BLaER1 treated with 17β-estradiol and CSF1 and Interleukin-3, amounts not matched to agents 10 nM and 100 nM (cell line): ENCODE measurements at regions not wholly inside any gene's neighbourhood (a gene's known extent, or its start where the extent isn't known, plus 50 kb on each side); places are given as distances from the start of the nearest gene placed in this dataset.
"Not testable (repeated sequence)": the region's sequence is repeated elsewhere in the genome, so short reads cannot be mapped to it uniquely, and the experiment has no call there.

ENCODE experiments used
- H3K27ac ChIP-seq, 11 experiments: shearing (Covaris generic); formaldehyde crosslinking; 2 replicates each; pipeline ENCODE4 v1.8.1; 2022
- H3K27me3 ChIP-seq, 11 experiments: shearing (Covaris generic); formaldehyde crosslinking; 2 replicates each; pipeline ENCODE4 v1.8.1; 2022
- H3K36me3 ChIP-seq, 11 experiments: shearing (Covaris generic); formaldehyde crosslinking; 2 replicates each; pipeline ENCODE4 v1.8.1; 2022
- H3K4me1 ChIP-seq, 10 experiments: shearing (Covaris generic); formaldehyde crosslinking; 2 replicates each; pipeline ENCODE4 v1.8.1; 2022
- H3K4me2 ChIP-seq, 11 experiments: shearing (Covaris generic); formaldehyde crosslinking; 2 replicates each; pipeline ENCODE4 v1.8.1; 2022
- H3K4me3 ChIP-seq, 10 experiments: shearing (Covaris generic); formaldehyde crosslinking; 2 replicates each; pipeline ENCODE4 v1.8.1; 2022
- H3K9ac ChIP-seq, 11 experiments: shearing (Covaris generic); formaldehyde crosslinking; 2 replicates each; pipeline ENCODE4 v1.8.1; 2022
- H3K9me3 ChIP-seq, 11 experiments: shearing (Covaris generic); formaldehyde crosslinking; replicated peaks in 1 of 11; 2 replicates each; pipeline ENCODE4 v1.8.1; 2022
- H4K20me1 ChIP-seq, 11 experiments: shearing (Covaris generic); formaldehyde crosslinking; 2 replicates each; pipeline ENCODE4 v1.8.1; 2022
- Cebpa-rat ChIP-seq, 11 experiments: shearing (Covaris generic); IDR thresholded peaks; 2 replicates each; pipeline ENCODE4 v1.8.1; 2022

GRCh38 chr1:38173157-38173831 lies 126.7 kb upstream of the POU3F1 start:
- Histone ChIP-seq H3K36me3 (no peaks in the 10 kb centered on the region), H3K27ac (peak overlapping the region in 3 of 11 experiments; percentile 33 to 36 (median 33); a peak in 3 of 22 replicates), H3K4me3 (no peak overlapping the region), H3K9ac (no peak overlapping the region), H4K20me1 (no peaks in the 10 kb centered on the region), H3K4me2 (peak overlapping the region in 5 of 11 experiments; percentile 8 to 71 (median 41); a peak in 8 of 22 replicates), H3K9me3 (0 out of 22 replicates have a peak, but pooled peaks cover 0 to 6% (median 0%) of the 10 kb centered on the region in 11 experiments), H3K4me1 (peaks cover 0 to 28% (median 12%) of the 10 kb centered on the region in 10 experiments; a peak in 10 of 20 replicates), H3K27me3 (no peaks in the 10 kb centered on the region)
- peak in 2 of 11 experiments; percentile 14 to 41; a peak in 1 of 22 replicates for TF ChIP-seq Cebpa-rat (IDR thresholded peaks at IDR 0.05)

GRCh38 chr1:38169121-38169520 lies 122.5 kb upstream of the POU3F1 start:
- no peak overlapping the region for H3K9ac ChIP-seq
- H3K36me3 ChIP-seq, result no peaks in the 10 kb centered on the region
- peaks cover 0 to 20% (median 10%) of the 10 kb centered on the region in 10 experiments; a peak in 10 of 20 replicates for H3K4me1 ChIP-seq
- H3K4me3 ChIP-seq, result no peak overlapping the region
- 0 out of 22 replicates have a peak, but pooled peaks cover 0 to 6% (median 0%) of the 10 kb centered on the region in 11 experiments for H3K9me3 ChIP-seq
- no peak for TF ChIP-seq Cebpa-rat (IDR thresholded peaks at IDR 0.05)
- H4K20me1 ChIP-seq, result no peaks in the 10 kb centered on the region
- no peak overlapping the region for H3K4me2 ChIP-seq
- no peak overlapping the region for H3K27ac ChIP-seq
- H3K27me3 ChIP-seq, result no peaks in the 10 kb centered on the region

GRCh38 chr1:38168365-38168764 lies 121.8 kb upstream of the POU3F1 start:
- no peak overlapping the region for H3K9ac ChIP-seq
- H3K4me1 ChIP-seq, result peaks cover 0 to 13% (median 7%) of the 10 kb centered on the region in 10 experiments; a peak in 10 of 20 replicates
- no peak overlapping the region for H3K4me2 ChIP-seq
- no peaks in the 10 kb centered on the region for H4K20me1 ChIP-seq
- no peak for TF ChIP-seq Cebpa-rat (IDR thresholded peaks at IDR 0.05)
- no peak overlapping the region for H3K4me3 ChIP-seq
- H3K27ac ChIP-seq, result no peak overlapping the region
- H3K36me3 ChIP-seq, result no peaks in the 10 kb centered on the region
- no peaks in the 10 kb centered on the region for H3K27me3 ChIP-seq
- 0 out of 22 replicates have a peak, but pooled peaks cover 0 to 6% (median 0%) of the 10 kb centered on the region in 11 experiments for H3K9me3 ChIP-seq

- no peak for TF ChIP-seq Cebpa-rat (IDR thresholded peaks at IDR 0.05)
- Histone ChIP-seq H3K4me1 (0 out of 20 replicates have a peak, but pooled peaks cover 0 to 9% (median 0%) of the 10 kb centered on the region in 10 experiments), H3K36me3 (no peaks in the 10 kb centered on the region), H3K9me3 (0 out of 22 replicates have a peak, but pooled peaks cover 0 to 6% (median 0%) of the 10 kb centered on the region in 11 experiments), H3K27me3 (no peaks in the 10 kb centered on the region), H3K27ac (no peak overlapping the region), H3K4me3 (no peak overlapping the region), H3K9ac (no peak overlapping the region), H4K20me1 (no peaks in the 10 kb centered on the region), H3K4me2 (no peak overlapping the region)
Observed at GRCh38 chr1:38166461-38166860, 119.9 kb upstream of the POU3F1 start.

- no peak overlapping the region for H3K4me3 ChIP-seq
- H3K27me3 ChIP-seq, result no peaks in the 10 kb centered on the region
- TF ChIP-seq Cebpa-rat (IDR thresholded peaks at IDR 0.05), result no peak
- peaks cover 0 to 38% (median 30%) of the 10 kb centered on the region in 10 experiments; a peak in 17 of 20 replicates for H3K4me1 ChIP-seq
- H4K20me1 ChIP-seq, result no peaks in the 10 kb centered on the region
- H3K36me3 ChIP-seq, result no peaks in the 10 kb centered on the region
- no peak overlapping the region for H3K9ac ChIP-seq
- no peak overlapping the region for H3K27ac ChIP-seq
- peaks cover 4 to 39% (median 11%) of the 10 kb centered on the region in 11 experiments; a peak in 12 of 22 replicates for H3K9me3 ChIP-seq
- H3K4me2 ChIP-seq, result peak overlapping the region in 2 of 11 experiments; percentile 79 to 87; a peak in 2 of 22 replicates
Observed at GRCh38 chr1:38153778-38154470, 107.3 kb upstream of the POU3F1 start.

GRCh38 chr1:38153066-38153777 lies 106.6 kb upstream of the POU3F1 start:
- Histone ChIP-seq H3K36me3 (no peaks in the 10 kb centered on the region), H3K9me3 (peaks cover 4 to 39% (median 11%) of the 10 kb centered on the region in 11 experiments; a peak in 12 of 22 replicates), H4K20me1 (no peaks in the 10 kb centered on the region), H3K4me2 (peak overlapping the region in 8 of 11 experiments; percentile 39 to 87 (median 76); a peak in 16 of 22 replicates), H3K4me3 (no peak overlapping the region), H3K27ac (no peak overlapping the region), H3K9ac (no peak overlapping the region), H3K4me1 (peaks cover 0 to 38% (median 30%) of the 10 kb centered on the region in 10 experiments; a peak in 17 of 20 replicates), H3K27me3 (no peaks in the 10 kb centered on the region)
- no peak for TF ChIP-seq Cebpa-rat (IDR thresholded peaks at IDR 0.05)

GRCh38 chr1:38152351-38153065 lies 105.9 kb upstream of the POU3F1 start:
- Histone ChIP-seq H3K27me3 (no peaks in the 10 kb centered on the region), H3K4me1 (peaks cover 0 to 38% (median 30%) of the 10 kb centered on the region in 10 experiments; a peak in 17 of 20 replicates), H3K4me2 (peak overlapping the region in 8 of 11 experiments; percentile 39 to 87 (median 76); a peak in 16 of 22 replicates), H4K20me1 (no peaks in the 10 kb centered on the region), H3K4me3 (no peak overlapping the region), H3K36me3 (no peaks in the 10 kb centered on the region), H3K9ac (no peak overlapping the region), H3K9me3 (peaks cover 6 to 39% (median 11%) of the 10 kb centered on the region in 11 experiments; a peak in 15 of 22 replicates), H3K27ac (no peak overlapping the region)
- TF ChIP-seq Cebpa-rat (IDR thresholded peaks at IDR 0.05), result no peak

- Histone ChIP-seq H3K27me3 (no peaks in the 10 kb centered on the region), H3K9me3 (peaks cover 16 to 46% (median 20%) of the 10 kb centered on the region in 11 experiments; a peak in 21 of 22 replicates), H3K4me2 (peak overlapping the region in 10 of 11 experiments; percentile 2 to 87 (median 73); a peak in 18 of 22 replicates), H3K4me3 (no peak overlapping the region; a peak in 1 of 20 replicates), H3K4me1 (peaks cover 0 to 38% (median 30%) of the 10 kb centered on the region in 10 experiments; a peak in 17 of 20 replicates), H3K36me3 (no peaks in the 10 kb centered on the region), H3K27ac (no peak overlapping the region), H4K20me1 (no peaks in the 10 kb centered on the region), H3K9ac (0 out of 22 replicates have a peak overlapping the region, but pooled peaks of 1 of the 11 experiments have one; percentile 3)
- TF ChIP-seq Cebpa-rat (IDR thresholded peaks at IDR 0.05), result no peak
Observed at GRCh38 chr1:38151399-38151798, 104.8 kb upstream of the POU3F1 start.

GRCh38 chr1:38146079-38146478 lies 99.5 kb upstream of the POU3F1 start:
- not testable (repeated sequence) for H3K27me3 ChIP-seq, H3K4me1 ChIP-seq, H3K4me3 ChIP-seq, H3K4me2 ChIP-seq, H3K27ac ChIP-seq, H3K9ac ChIP-seq, H4K20me1 ChIP-seq, H3K36me3 ChIP-seq
- peaks cover 16 to 30% (median 23%) of the 10 kb centered on the region in 11 experiments; a peak in 21 of 22 replicates for H3K9me3 ChIP-seq
